ENCODE measurements at regions not wholly inside any gene's neighbourhood (a gene's known extent, or its start where the extent isn't known, plus 50 kb on each side); places are given as distances from the start of the nearest gene placed in this dataset.

- Histone ChIP-seq H4K8ac (replicated peaks; ENCODE audit: insufficient read length, low read depth, low read length) (no peak overlapping the region), H3K18ac (ENCODE audit: insufficient read length, low read depth, low read length) (no peak overlapping the region), H2BK120ac (ENCODE audit: low read depth, low read length, poor library complexity, severe bottlenecking) (no peak overlapping the region), H3K79me2 (ENCODE audit: insufficient read depth, low read length) (no peaks in the 10 kb centered on the region), H3K56ac (ENCODE audit: insufficient read length, low read depth, low read length) (no peak overlapping the region), H2BK5ac (ENCODE audit: insufficient read length, low read length) (no peak overlapping the region), H3K4ac (ENCODE audit: low read depth, low read length) (no peak overlapping the region), H2AK5ac (ENCODE audit: insufficient read length, low read length) (no peak overlapping the region), H3K4me2 (ENCODE audit: insufficient read depth, insufficient read length, low read length) (no peak overlapping the region), H2BK20ac (ENCODE audit: low read depth, low read length, poor library complexity, severe bottlenecking) (no peak overlapping the region), H2BK15ac (ENCODE audit: low read depth, low read length) (no peak overlapping the region), H3K4me1 (ENCODE audit: insufficient read depth, low read length) (no peaks in the 10 kb centered on the region), H3K23ac (ENCODE audit: insufficient read length, low read depth, low read length) (no peak overlapping the region), H2BK12ac (ENCODE audit: insufficient read length, low read depth, low read length) (no peak overlapping the region), H3K9ac (ENCODE audit: extremely low read depth, insufficient read length, low read length) (no peak overlapping the region), H2AFZ (ENCODE audit: low read length) (no peak overlapping the region), H3T11ph (ENCODE audit: low read length) (no peak overlapping the region), H3K79me1 (ENCODE audit: insufficient read depth, low read depth, low read length, poor library complexity, severe bottlenecking) (no peaks in the 10 kb centered on the region), H3K27me3 (ENCODE audit: insufficient read depth, low read length) (no peaks in the 10 kb centered on the region), H3K14ac (ENCODE audit: insufficient read depth, low read length) (no peak overlapping the region), H4K20me1 (ENCODE audit: control insufficient read depth, insufficient read depth, insufficient read length) (no peaks in the 10 kb centered on the region), H3K27ac (ENCODE audit: insufficient read length, low read depth, low read length) (no peak overlapping the region), H4K5ac (ENCODE audit: insufficient read length, low read depth, low read length) (no peak overlapping the region), H4K91ac (ENCODE audit: insufficient read length, low read depth, low read length) (no peak overlapping the region), H3K9me3 (ENCODE audit: control insufficient read depth, low read depth, low read length) (no peaks in the 10 kb centered on the region), H3K23me2 (ENCODE audit: insufficient read length, low read depth, low read length, poor library complexity, severe bottlenecking) (no peaks in the 10 kb centered on the region)
- no peak overlapping the region for H3K4me3 Mint-ChIP-seq
- no peak for TF ChIP-seq CTCF (conservative IDR thresholded peaks at IDR 0.05)
- DNase-seq: no peak
- WGBS (ENCODE audit: extremely low coverage, insufficient read length, low lambda C conversion rate): no CpG with 5 or more reads among the region's 4 CpGs
- H3K27ac Mint-ChIP-seq: no peak overlapping the region
- H3K4me1 Mint-ChIP-seq: no peaks in the 10 kb centered on the region
- H3K9me3 Mint-ChIP-seq: no peaks in the 10 kb centered on the region
- no peaks in the 10 kb centered on the region for H3K27me3 Mint-ChIP-seq (ENCODE audit: low read depth)
- H3K36me3 Mint-ChIP-seq (ENCODE audit: insufficient read depth in 1 of 3, low read depth in 3 of 3): no peaks in the 10 kb centered on the region
Observed at GRCh38 chr5:103981592-103981991, 419.0 kb upstream of the NUDT12 start.
